ENCODE measurements at regions not wholly inside any gene's neighbourhood (a gene's known extent, or its start where the extent isn't known, plus 50 kb on each side); places are given as distances from the start of the nearest gene placed in this dataset.

DNA sequence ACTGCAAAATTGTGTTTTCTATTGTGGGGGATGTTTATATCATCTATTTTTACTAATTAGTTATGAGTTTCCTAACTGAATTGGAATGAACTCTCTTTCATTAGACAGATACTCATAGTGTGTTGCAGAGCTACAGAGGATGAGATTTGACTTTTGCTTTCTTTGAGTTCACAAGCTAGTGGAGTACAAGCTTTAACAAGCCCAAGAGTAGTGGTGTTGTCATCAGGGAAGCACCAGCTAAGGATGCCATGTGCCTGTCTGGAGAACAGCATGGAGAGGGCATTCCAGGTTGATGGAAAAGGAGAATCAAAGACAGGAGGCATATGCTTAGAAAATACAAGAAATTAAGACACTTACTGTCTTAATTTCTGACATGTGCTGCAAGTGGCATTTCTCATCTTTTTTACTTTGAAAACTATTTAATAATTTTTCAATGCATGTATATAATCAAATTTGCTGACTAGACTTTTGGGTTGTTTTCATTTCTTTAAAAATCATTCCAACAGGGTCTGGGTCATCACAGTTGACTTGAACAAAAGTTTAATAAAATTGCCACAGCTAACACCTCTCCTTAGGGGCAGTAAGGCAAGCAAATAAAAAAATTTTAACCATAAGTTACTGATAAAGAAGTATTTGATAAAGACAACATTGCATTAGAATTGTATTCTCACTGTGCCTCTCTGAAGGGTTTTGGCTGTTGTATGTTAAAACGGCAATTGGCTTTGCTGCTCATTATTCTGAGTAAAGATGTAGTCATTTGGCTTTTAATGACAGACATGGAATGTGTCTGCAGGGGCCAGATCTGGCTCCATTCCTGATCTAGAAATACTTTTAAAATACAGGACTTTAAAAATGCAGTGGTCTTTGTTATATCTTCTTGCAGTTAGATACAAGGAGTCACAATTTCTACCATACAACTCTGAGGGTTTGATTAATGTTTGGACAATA lies 323.7 kb upstream of the CDH11 start:
- DNase-seq (ENCODE audit: low read depth in 3 of 3) = no peak

DNA sequence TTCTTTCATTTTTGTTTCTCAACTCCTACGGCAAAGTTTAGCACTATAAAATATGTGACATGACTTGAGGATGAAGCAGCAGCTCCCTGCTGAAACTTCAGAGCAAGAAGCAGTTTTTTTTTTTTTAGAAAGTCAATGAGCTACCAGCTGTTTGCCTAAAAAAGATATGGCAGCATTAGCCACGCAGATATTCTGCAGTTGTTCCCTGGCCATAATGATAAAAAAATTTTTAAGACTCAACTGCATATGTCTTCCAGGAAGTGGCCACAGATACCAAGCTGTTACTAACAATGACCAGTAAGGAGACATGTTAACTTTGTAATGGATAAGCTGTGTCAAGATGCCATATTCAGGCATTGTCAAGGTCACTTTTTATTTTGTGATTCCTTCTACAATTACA lies 319.6 kb upstream of the CDH11 start:
- no peak for DNase-seq (ENCODE audit: low read depth in 3 of 3)

DNA sequence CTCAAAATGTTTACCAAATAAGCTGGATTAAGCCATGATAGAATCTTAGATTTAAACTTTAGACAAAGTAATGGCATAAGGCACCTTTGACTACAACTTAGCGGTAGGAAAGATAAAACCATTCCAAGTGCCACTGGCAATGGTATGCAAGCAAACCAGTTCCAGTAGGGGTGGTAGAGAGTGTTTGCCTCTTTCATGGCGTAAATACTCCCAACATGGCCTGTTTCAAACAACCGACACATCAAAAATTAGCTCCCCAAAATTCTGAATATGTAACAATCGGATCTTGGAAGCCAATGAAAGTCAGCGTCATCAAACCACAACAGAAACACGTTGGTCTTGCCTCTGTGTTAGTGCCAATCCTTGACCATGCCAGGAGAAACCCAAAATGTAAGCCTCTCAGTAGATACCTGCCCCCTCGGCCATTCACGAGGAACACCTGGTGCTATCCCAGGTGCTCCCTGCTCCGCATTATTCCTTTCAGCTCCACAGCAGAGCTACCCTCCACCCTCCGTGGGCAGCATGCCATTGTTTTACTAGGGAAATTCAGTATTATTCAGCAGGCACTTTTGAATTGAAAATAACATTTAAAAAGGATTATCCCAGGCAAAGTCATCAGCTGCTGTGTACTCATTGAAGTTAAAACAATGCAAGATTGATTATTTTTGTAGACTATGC lies 307.8 kb upstream of the CDH11 start:
- no peak for DNase-seq (ENCODE audit: low read depth in 3 of 3)

DNA sequence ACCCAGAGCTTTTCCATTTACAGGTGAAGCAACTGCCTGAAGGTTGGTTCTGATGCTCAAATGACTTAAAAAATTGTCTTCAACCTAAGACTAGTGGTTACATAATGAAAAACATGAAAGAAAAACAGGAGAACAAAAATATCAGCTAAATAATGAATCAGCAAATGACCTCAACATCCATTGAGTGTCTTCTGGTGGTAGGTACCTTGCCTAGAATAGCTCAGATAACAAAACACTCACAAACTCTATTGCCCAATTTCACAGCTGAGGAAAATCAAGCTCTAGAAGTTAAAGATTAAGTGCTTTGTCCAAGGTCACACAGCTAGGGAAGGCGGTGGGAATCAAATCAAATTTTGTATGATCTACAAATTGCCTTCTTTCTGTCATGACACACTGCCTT lies 304.6 kb upstream of the CDH11 start:
- DNase-seq (ENCODE audit: low read depth in 3 of 3) = no peak

DNA sequence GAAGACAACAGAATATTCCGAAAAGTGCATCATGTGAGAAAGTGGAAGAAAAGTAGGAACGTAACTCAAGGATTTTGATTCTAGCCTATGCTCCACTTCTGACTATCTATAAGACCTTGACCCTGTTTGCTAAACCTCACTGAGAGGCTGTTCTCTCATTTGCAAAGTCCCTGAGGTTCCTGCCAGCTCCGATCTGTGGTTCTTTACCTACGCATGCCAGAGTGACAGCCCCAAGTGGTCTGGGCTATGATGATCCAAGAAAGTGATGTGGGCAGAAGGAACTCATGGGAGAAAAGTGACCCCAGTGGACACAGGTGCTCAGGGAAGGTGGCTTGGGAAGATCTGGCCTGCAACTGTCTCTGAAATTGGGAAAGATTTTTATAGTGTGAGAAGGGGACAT lies 301.1 kb upstream of the CDH11 start:
- no peak for DNase-seq (ENCODE audit: low read depth in 3 of 3)

DNA sequence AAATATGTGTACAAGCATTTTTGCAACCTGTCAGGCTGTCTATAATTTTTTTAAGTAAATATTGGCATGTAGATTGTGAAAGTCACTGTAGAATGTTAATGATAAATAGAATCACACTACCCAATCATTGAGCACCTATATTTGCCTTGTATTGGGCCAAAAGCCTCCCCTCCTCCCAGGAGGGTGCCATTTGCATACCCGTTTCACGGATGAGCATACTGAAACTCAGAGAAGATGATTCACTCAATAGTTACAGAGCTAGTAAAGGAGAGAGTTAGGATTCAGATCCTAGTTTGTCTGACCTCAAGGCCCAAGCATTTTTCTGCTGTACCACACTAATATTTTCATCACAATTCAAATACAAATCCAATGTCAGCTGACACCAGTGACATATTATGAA lies 299.7 kb upstream of the CDH11 start:
- no peak for DNase-seq (ENCODE audit: low read depth in 3 of 3)

DNA sequence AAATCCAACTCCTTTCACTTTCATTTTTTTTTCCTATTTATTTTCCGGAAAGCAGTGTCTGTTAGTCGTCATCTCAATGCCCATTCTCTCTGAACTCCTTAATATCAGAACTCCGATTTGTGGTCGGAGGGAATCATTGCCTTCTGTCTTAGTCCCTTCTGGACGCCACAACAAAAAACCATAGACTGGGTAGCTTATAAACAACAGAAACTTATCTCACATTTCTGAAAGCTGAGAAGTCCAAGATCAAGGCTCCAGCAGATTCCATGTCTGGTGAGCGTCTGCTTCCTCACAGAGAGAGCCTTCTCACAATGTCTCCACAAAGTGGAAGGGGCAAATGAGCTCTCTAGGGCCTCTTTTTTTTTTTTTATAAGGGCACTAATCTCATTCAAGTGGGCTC lies 296.6 kb upstream of the CDH11 start:
- DNase-seq (ENCODE audit: low read depth in 3 of 3) = no peak

DNA sequence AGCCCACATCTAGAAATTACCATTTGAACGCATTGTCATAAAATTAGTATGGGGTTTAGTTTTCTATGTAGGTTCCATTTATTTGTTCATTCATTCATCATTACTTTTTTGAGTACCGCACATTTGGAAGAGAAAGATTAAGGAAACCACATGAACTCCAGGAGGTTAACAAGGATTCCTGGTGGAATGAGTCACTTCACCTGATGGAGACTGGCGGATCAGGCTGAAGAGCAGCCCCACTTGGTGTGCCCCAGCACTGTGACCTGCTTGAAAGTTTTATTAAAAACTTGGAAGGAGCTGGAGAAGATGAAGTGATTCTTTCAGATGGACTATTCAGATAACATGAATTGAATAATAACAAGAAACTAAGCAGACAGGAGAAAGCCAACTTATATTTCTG lies 293.6 kb upstream of the CDH11 start:
- DNase-seq (ENCODE audit: low read depth in 3 of 3) = no peak

DNA sequence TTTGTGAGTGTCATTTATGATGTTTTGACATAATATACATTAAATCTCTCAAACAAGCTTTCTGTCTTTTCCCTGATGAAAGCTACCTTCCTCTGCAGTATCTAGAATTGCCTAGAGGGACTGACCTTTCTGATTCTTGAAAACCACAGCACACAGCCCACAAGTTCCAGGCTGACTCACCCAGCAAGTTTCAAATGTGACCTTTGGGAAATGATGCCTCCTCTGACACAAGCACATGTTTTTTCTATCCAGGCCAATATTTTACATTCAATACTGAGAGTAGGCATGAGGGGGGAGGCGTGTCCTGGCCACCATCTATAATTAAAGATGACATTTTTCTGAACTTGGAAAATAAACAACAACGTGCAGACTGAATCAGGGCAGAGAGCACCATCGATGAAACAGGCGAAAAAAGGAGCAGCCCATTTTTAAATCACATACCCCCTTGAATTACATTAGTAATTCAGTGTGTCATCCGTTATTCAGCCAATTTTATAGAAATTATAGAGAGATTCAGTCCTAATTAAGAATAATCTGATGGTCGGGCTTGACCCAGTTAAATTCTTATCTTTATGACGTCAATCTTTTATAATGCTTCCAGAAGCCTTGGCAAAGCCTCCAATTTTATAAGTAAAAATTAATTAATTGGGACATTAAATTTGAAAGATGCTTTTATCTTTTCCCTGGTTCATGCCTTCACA lies 292.6 kb upstream of the CDH11 start:
- no peak for DNase-seq (ENCODE audit: low read depth in 3 of 3)

DNA sequence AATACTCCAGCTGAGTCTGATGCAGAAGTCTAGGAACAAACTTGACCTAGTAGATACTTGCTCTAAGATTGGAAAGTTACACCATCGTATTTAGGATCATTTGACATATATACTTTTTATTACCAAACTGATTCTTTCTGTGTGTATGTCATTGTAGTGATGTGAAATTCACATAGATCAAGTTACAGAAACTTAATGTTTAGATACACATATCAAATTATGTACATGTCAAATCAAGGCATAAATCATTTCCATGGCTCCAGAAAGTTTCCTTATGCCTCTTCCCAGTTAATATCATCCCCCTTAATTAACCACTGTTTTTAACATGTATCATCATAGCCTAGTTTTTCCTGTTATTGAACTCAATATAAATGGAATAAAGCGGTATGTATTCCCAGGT lies 292.0 kb upstream of the CDH11 start:
- no peak for DNase-seq (ENCODE audit: low read depth in 3 of 3)

DNA sequence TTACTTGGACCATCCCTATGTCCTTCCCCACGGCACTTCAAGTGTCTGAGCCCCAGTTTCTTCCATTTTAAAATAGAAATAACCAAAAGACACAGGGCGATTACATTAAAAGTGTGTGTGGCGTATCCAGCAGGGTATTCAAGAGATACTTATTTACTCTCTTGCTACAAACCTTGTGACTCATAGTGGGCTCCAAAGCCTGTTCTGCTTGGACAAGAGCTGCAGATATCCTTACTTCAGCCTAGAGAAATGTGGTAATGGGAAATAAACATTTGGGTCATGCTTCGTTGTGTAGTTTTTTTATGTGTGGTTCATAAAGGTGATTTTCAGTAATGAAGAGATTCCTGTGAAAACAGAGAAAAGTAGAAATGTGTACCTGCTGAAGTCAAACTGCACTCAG lies 288.9 kb upstream of the CDH11 start:
- no peak for DNase-seq (ENCODE audit: low read depth in 3 of 3)

DNA sequence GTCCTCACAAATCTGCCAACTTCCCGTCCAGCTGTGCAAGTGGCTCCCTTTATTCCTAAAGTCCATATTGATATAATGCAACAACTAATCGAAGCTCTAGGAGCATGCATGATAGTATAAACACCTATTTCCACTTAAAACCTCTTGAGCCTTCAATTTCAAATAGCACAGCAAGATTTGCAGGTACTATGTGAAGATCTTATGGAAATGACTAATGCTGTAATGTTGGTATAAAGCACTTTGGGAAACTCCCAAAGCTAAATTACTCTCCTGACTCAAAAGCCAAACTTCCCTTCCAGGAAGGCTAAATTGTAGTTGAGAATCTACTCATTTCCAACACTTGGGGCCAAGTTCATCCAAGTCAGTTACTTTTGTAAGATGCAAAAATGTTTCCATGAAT lies 287.6 kb upstream of the CDH11 start:
- DNase-seq (ENCODE audit: low read depth in 3 of 3) = no peak

DNA sequence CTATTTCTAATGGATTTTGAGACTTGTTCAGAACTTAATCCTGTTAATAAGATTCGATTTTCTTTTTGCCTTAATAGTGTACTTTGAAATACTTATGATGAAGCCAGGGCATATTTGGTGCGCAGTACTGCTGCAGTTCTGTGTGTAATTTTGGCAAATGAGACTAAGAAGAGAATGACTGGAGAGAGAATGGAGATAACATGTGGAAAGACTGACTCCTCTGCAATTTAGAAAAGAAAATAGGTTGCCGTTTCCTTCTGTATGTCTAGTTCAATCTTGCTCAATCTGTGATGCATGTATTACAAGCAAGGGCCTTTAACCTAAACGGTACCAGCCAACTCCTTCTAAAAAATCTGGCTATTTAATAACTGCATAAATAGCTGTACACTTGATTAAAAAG lies 285.1 kb upstream of the CDH11 start:
- no peak for DNase-seq (ENCODE audit: low read depth in 3 of 3)

DNA sequence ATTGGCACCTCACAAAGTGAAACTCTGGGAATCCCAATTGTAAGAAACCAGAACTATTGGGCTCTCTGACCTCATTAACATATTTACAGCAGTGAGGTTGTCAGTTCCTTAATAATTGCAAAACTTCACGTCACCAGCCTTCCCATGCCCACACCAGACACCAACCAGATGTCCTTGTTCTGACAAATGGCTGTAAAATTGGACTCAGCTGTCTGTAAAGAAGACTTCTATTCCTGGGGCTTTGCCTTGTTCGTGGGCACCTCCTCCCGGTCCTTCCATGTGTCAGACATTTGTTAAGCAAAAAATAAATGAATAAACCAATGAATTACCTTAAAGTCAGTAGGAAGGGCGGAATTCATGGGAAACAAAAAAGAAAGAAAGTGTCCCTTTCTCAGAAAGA lies 284.3 kb upstream of the CDH11 start:
- no peak for DNase-seq (ENCODE audit: low read depth in 3 of 3)

DNA sequence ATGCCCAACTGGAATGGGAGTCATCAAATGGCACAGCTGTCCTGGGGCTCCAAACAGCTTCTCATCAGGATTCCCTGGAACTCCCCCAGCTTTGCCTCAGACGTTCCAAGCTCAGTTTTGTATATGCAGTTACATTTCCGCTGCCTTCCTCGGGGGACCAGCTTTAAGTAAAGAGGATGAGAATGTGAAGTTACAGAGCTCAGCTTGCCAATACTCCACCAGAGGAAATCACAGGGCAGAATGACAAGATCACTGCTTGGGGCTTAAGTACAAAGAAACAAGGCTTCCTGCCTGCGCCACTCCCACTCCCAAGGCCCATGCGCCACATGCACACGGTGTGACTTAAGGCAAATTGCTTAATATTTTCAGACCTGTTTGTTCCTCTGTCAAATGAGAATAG lies 272.4 kb upstream of the CDH11 start:
- DNase-seq (ENCODE audit: low read depth in 3 of 3) = no peak

DNA sequence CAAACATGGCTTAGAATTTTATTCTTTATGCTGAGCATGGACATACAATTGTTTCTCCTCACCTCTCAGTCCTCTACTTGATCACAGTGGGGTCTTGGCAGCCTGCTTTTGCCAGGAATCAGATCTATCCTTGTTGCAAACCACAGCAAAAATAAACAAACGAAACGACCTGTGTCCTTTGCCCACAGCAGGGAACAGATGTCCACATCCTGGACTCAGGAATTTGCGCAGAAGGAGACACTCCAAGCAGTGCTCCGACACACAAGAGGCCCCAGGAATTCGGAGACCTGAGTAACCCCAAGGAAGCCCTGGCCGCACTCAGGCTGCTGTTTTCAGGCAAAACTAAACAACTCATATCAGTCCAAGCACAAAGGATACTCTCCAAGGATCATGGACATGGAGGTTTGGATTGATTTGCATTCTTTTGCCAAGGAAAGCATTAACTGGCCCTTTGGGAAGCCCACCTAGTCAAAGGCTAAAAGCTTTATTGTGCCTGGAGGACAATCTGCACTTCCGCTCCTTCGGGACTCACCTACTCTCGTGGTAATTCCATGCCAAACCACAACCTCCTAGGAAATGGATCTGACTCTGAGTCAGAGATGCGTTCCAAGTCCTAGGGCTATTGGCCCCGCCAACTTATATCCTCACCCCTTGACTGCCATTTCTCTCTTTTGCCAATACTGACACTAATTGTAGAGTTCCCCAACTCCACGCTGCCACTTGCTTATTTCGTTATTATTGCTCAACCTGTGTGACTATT lies 271.1 kb upstream of the CDH11 start:
- no peak for DNase-seq (ENCODE audit: low read depth in 3 of 3)

DNA sequence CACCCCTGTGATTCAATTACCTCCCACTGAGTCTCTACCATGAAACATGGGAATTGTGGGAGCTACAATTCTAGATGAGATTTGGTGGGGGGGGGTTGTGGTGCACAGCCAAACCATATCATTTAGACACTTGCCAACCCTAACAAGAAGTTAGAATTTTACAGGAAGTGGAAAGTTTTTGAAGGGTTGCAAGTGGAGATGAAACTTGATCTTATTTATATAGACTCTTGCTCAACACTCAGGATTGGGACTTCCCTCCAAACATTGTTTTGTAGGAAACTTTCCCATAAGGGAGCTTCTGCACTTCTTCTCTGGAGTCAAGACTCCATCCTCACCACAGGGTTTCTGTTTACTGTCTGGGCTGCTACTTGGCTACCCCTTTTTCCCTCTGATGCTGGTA lies 266.7 kb upstream of the CDH11 start:
- no peak for DNase-seq (ENCODE audit: low read depth in 3 of 3)

DNA sequence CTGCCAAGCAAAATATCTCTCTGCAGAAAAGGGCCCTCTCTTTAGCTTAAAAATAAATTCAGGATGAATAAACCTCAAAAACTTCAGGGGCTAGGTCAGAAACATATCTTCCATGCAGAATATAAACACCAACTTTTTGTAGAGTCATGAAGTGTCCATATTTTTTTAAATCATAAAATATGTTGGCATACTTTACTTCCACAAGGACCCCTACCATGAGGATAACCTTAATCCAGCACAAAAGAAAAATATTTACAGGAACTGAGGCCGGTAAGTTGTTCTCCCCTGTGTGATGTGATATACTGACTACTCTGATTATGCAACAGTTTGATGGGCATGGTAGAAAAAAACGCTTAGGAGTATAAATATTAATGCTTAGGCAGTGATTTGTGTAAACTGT lies 264.8 kb upstream of the CDH11 start:
- no peak for DNase-seq (ENCODE audit: low read depth in 3 of 3)

DNA sequence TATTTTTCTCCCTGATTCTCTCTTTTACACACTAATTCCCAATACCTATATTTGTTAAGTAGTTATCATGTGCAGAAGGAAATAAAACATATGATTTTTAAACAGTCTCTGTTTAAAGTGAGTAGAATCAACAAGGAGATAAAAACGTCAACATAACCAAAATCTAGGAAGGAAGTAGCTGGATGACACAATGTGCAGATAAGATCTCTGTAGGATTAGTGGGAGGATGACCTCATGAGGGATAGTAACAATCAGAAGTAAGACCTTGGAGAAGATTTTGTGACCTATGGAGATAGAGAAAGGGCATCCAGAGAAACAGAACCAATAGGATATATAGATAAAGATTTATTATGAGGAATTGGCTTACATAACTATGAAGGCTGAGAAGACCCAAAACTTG lies 262.6 kb upstream of the CDH11 start:
- DNase-seq (ENCODE audit: low read depth in 3 of 3) = no peak

DNA sequence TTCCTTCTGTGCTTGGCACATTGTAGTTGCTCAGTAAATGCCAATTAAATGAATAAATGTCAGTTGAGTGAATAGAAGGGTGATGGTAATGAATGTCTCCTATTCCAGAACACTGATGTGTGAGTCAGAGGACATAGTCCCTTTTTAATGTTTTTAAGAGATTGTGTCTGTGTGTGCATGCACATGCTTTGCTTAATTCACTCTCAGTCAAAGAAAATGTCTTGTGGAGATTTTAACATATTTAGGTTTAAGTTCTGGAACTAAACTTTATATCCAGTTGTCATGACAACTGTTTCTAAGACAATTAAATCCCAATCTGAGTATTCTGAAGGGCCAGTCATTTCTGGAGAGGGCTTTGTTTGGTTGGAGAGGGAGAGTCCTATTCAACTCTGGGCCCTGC lies 255.3 kb upstream of the CDH11 start:
- no peak for DNase-seq (ENCODE audit: low read depth in 3 of 3)

DNA sequence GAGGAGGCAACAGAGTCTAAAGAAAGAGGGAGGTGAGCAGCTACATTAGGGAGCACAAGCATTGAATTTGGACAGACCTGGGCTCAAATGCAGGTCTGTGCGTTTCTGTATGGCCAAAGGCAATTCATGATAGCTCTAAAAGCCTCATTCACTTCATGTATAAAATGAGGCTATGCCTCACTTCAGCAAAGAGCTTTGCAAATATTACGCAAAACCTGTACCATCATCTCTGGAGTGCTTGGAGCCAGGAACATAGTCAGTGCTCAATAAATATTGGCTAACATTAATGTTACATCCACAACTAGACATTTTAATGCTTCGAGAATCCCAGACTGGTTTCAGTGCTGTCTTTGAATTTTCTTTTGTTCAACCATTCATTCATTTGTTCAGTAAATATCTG lies 254.7 kb upstream of the CDH11 start:
- no peak for DNase-seq (ENCODE audit: low read depth in 3 of 3)

DNA sequence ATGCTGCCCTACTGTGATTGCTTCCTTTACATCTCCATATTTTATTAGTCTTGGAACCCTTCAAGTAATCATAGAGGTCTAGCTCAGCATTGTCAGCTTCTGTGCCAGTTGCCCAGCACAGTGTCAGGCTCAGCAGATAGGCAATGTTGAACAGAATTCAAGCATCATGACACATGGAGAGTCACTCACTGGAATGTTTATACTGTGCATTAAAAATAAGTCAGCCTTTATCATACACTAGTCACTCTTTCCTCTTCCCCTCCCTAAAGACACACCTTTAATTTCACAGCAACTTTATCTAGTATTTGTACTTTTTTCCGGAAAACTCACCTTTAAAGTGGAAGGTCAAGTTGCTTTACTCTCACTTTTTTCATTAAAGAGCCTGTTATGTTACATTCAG lies 253.8 kb upstream of the CDH11 start:
- no peak for DNase-seq (ENCODE audit: low read depth in 3 of 3)

Measured in stimulated activated CD4-positive, alpha-beta T cell treated with anti-CD3 and anti-CD28 coated beads, TNF-alpha, amount 100 ng/mL, for 48 hours (primary cell).